ENCODE measurements at regions not wholly inside any gene's neighbourhood (a gene's known extent, or its start where the extent isn't known, plus 50 kb on each side); places are given as distances from the start of the nearest gene placed in this dataset.

DNA sequence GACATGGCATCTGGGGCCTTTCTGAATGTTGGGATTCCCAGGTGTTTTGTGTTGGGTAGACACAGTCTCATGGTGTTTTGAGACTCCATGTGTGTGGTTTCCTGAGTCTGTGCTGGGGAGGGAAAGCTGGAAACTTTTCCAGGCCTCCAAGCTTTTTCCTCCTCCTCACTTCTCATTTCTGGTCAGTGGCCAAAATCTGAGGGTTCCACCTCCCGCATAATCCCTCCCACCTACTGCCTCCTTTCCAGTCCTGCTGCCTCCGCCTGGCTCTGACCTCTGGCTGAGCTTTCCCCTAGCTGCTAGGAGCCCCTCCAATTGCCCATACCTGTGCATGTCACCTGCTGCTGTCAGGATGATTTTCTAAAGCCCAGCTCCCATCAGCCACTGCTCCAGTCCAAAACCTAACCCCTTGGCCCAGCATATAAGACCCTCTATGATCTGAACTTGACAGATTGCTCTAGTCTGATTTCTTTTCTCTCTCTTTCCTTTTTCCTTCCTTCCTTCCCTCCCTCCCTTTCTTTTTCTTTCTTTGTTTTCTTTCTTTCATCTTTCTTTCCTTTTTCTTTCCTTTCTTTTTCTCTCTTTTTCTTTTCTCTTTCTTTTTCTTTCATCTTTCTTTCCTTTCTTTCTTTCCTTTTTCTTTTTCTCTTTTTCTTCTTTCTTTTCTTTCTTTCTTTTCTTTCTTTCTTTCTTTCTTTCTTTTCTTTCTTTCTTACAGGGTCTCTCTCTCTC lies 51.4 kb upstream of the NECTIN1 start:
- no peak for TF ChIP-seq CTCF (IDR thresholded peaks at IDR 0.05)
- TF ChIP-seq POLR2AphosphoS5 (IDR thresholded peaks at IDR 0.05), result no peak
- no peak for TF ChIP-seq EP300 (IDR thresholded peaks at IDR 0.05)
- TF ChIP-seq POLR2A (IDR thresholded peaks at IDR 0.05; ENCODE audit: low read depth), result no peak
